MM.1S (cell line): ENCODE measurements at regions not wholly inside any gene's neighbourhood (a gene's known extent, or its start where the extent isn't known, plus 50 kb on each side); places are given as distances from the start of the nearest gene placed in this dataset.

Experiments used
- DNase-seq: peaks from one replicate; pipeline ENCODE4 v3.0.0-alpha.2; 2015
- H2AFZ ChIP-seq: fragments of 300-600 bp; sonication (generic); 2 replicates; pipeline ENCODE4 v1.6.0; 2016; ENCODE audit warnings: antibody characterized with exemption, low read length
- H3F3A ChIP-seq: fragments of 300-600 bp; sonication (generic); 2 replicates; pipeline ENCODE4 v1.6.1; 2016; ENCODE audit warnings: mild to moderate bottlenecking, antibody characterized with exemption, low read length, moderate library complexity, mixed read lengths; ENCODE audit not compliant: insufficient read depth
- H3K27ac ChIP-seq: fragments of 300-600 bp; sonication (generic); 2 replicates; pipeline ENCODE4 v1.5.1; 2016; ENCODE audit warnings: mild to moderate bottlenecking, low read length
- H3K27me3 ChIP-seq: fragments of 300-600 bp; sonication (generic); replicated peaks from 2 replicates; pipeline ENCODE4 v1.6.0; 2016; ENCODE audit warnings: low read length; ENCODE audit not compliant: insufficient read depth
- H3K36me3 ChIP-seq: fragments of 300-600 bp; sonication (generic); replicated peaks from 2 replicates; pipeline ENCODE4 v1.6.1; 2016; ENCODE audit warnings: mild to moderate bottlenecking, low read length, mixed read lengths; ENCODE audit not compliant: insufficient read depth
- H3K4me1 ChIP-seq: fragments of 300-600 bp; sonication (generic); 2 replicates; pipeline ENCODE4 v1.6.1; 2016; ENCODE audit warnings: low read length, mixed read lengths
- H3K4me2 ChIP-seq: fragments of 300-600 bp; sonication (generic); 2 replicates; pipeline ENCODE4 v1.6.0; 2016; ENCODE audit warnings: low read depth, low read length
- H3K4me3 ChIP-seq: fragments of 300-600 bp; sonication (generic); 2 replicates; pipeline ENCODE4 v1.5.1; 2016; ENCODE audit warnings: low read length, mixed read lengths
- H3K79me2 ChIP-seq: fragments of 300-600 bp; sonication (generic); 2 replicates; pipeline ENCODE4 v1.6.1; 2016; ENCODE audit warnings: mixed run types, low read length, mixed read lengths
- H3K9ac ChIP-seq: fragments of 300-600 bp; sonication (generic); 2 replicates; pipeline ENCODE4 v1.6.1; 2016; ENCODE audit warnings: low read length, mixed read lengths
- H3K9me2 ChIP-seq: fragments of 300-600 bp; sonication (generic); replicated peaks from 2 replicates; pipeline ENCODE4 v1.6.1; 2016; ENCODE audit warnings: mild to moderate bottlenecking, low read length, mixed read lengths; ENCODE audit not compliant: insufficient read depth
- H3K9me3 ChIP-seq: fragments of 300-600 bp; sonication (generic); replicated peaks from 2 replicates; pipeline ENCODE4 v1.6.1; 2016; ENCODE audit warnings: mild to moderate bottlenecking, low read length, mixed read lengths; ENCODE audit not compliant: insufficient read depth
- H4K20me1 ChIP-seq: fragments of 300-600 bp; sonication (generic); 2 replicates; pipeline ENCODE4 v1.6.1; 2016; ENCODE audit warnings: mild to moderate bottlenecking, low read length, moderate library complexity, mixed read lengths; ENCODE audit not compliant: insufficient read depth
- CTCF ChIP-seq: fragments of 300-600 bp; sonication (generic); IDR thresholded peaks from 2 replicates; pipeline ENCODE4 v1.5.1; 2016; ENCODE audit warnings: antibody characterized with exemption, low read length, mixed read lengths
- EZH2 ChIP-seq: fragments of 300-600 bp; sonication (generic); optimal IDR thresholded peaks from 2 replicates; pipeline ENCODE3; 2017; ENCODE audit warnings: low read depth, mild to moderate bottlenecking, antibody characterized with exemption, low read length, mixed read lengths
- EZH2phosphoT487 ChIP-seq: fragments of 300-600 bp; sonication (generic); IDR thresholded peaks from 2 replicates; pipeline ENCODE4 v1.6.1; 2018; ENCODE audit warnings: antibody characterized with exemption, low read length

- Histone ChIP-seq H3F3A (no peaks in the 10 kb centered on the region), H3K79me2 (no peaks in the 10 kb centered on the region), H3K9me3 (no peaks in the 10 kb centered on the region), H3K27me3 (no peaks in the 10 kb centered on the region), H4K20me1 (no peaks in the 10 kb centered on the region), H2AFZ (no peak overlapping the region), H3K4me1 (no peaks in the 10 kb centered on the region), H3K36me3 (no peaks in the 10 kb centered on the region), H3K27ac (no peak overlapping the region), H3K4me2 (no peak overlapping the region), H3K9me2 (no peaks in the 10 kb centered on the region), H3K4me3 (no peak overlapping the region), H3K9ac (no peak overlapping the region)
- TF ChIP-seq EZH2 (no peak), CTCF (no peak), EZH2phosphoT487 (no peak)
- no peak for DNase-seq
Measured at GRCh38 chr6:99745651-99746050, 139.0 kb downstream of the PRDM13 start.

- Histone ChIP-seq H3K36me3 (no peaks in the 10 kb centered on the region), H3K27ac (no peak overlapping the region), H3K9ac (no peak overlapping the region), H3K4me2 (no peak overlapping the region), H3F3A (no peaks in the 10 kb centered on the region), H3K9me2 (no peaks in the 10 kb centered on the region), H3K9me3 (no peaks in the 10 kb centered on the region), H2AFZ (no peak overlapping the region), H4K20me1 (no peaks in the 10 kb centered on the region), H3K4me1 (no peaks in the 10 kb centered on the region), H3K27me3 (no peaks in the 10 kb centered on the region), H3K4me3 (no peak overlapping the region), H3K79me2 (no peaks in the 10 kb centered on the region)
- TF ChIP-seq EZH2phosphoT487 = no peak
- TF ChIP-seq CTCF = peak; percentile 78
- DNase-seq = peak; percentile 76
Measured at GRCh38 chr6:99746261-99746895, 139.7 kb downstream of the PRDM13 start.

- DNase-seq = no peak
- H3K9ac ChIP-seq = no peak overlapping the region
- H3K27me3 ChIP-seq = no peaks in the 10 kb centered on the region
- no peaks in the 10 kb centered on the region for H3K36me3 ChIP-seq
- H3F3A ChIP-seq = no peaks in the 10 kb centered on the region
- no peak for TF ChIP-seq EZH2phosphoT487
- TF ChIP-seq EZH2 = no peak
- no peak for TF ChIP-seq CTCF
- H4K20me1 ChIP-seq = no peaks in the 10 kb centered on the region
- H3K4me3 ChIP-seq = no peak overlapping the region
- H3K27ac ChIP-seq = no peak overlapping the region
- no peaks in the 10 kb centered on the region for H3K4me1 ChIP-seq
- no peaks in the 10 kb centered on the region for H3K9me2 ChIP-seq
- no peak overlapping the region for H2AFZ ChIP-seq
- no peaks in the 10 kb centered on the region for H3K9me3 ChIP-seq
- H3K4me2 ChIP-seq = no peak overlapping the region
- no peaks in the 10 kb centered on the region for H3K79me2 ChIP-seq
Measured at GRCh38 chr6:99761711-99762110, 155.1 kb downstream of the PRDM13 start.
